HTR-8/SVneo (cell line): ENCODE measurements at regions not wholly inside any gene's neighbourhood (a gene's known extent, or its start where the extent isn't known, plus 50 kb on each side); places are given as distances from the start of the nearest gene placed in this dataset.
"Not testable (repeated sequence)": the region's sequence is repeated elsewhere in the genome, so short reads cannot be mapped to it uniquely, and the experiment has no call there.

Source experiments
- DNase-seq: peaks from one replicate; pipeline ENCODE4 v3.0.0; 2011; ENCODE audit warnings: low spot score, mixed read lengths; ENCODE audit not compliant: insufficient read length
- FAIRE-seq: peaks from 2 replicates; lab custom pipeline; 2011; peaks lifted over from hg19 to GRCh38; lab: Jason Lieb, UNC

DNA sequence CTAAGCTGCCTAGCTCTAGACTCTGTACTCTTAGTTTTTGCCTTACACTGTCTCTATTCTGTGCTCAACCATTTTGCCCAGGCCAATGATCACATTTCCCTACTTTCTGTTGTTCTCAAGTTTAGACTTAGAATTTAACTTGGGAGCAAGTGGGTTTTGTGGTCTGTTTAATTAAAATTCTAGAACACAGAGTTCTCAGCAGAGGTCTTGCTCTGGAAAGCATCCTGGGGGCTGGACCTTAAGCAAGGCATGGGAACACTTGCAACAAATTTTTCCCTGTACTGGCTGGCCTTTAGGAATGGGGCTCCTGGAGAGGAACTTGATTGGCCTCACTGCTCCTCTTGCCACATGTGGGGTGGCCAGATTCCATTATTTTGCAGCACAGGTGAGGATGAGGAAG, 236.3 kb upstream of the LRTM1 start:
- FAIRE-seq (no peak), DNase-seq (no peak)

DNA sequence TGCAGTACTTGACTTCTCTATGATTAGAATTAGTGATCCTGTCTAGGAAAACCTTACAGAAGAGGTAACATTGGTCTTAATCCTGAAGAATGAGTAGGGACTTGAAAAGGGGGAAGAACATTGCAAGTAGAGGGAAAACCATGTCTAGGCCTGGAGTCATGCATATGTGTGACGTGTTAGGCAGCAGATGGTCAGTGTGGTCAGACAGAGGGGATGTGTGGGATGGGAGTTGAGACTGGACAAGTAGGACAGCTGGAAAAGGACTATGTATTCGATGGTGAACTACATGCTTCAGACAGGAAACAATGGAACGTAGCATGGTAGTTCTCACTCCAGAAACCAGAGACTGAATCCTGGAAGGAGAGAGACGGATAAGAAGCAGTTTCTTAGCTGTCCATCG, 235.6 kb upstream of the LRTM1 start:
- DNase-seq = no peak
- peak; percentile 58 for FAIRE-seq

DNA sequence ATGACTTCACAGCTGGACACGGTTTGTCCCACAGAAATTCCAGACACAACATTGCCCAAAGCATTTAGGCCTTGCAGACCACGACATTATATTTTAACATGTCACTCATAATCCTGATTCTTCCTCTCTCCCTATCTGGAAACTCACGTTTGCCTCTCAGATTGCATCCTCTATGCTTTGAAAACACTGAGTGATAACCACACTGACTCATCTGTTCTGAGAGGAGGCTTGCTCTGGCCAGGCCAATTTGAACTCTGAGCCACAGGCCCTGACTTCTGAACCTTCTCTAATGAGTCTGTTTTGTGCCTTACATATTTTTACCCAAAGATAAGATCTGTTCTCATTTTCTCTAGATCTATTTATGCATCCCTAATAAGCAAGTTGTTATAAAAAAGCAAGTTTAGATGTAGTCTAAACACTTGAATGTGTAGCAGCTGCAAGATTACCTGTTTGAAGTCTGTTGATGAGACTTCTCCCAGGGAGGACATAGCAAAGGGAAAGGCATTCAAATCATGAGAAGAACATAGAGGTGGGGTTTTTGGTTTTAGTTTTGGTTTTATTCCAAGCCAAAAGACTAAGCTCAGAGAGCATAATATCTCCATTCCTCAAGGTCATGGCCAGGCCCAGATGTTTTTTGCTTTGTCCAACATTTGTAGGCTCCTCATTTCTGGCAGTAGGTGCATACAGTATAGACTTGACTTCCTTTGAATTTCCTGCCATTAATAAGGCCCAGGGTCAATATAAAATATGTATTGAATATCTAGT, 234.4 kb upstream of the LRTM1 start:
- DNase-seq (no peak), FAIRE-seq (peak; percentile 86)

DNA sequence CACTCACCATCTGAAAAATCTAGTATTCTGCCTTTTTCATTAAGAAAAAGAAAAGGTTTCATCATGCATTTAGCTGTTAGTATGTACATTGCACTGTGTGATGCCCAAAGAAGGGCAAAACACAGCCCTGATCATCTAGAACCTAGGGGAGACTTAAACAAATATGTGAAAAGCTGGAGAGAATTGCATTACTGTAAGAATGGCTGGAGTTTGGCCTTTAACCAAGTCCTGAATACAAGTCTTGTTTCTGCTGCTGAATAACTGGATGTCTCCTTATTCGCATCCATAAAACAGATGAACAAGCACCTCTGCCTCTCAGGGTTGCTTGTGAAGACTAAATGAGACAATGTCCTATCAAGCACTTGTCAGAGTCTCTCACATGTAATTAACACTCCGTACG, 233.4 kb upstream of the LRTM1 start:
- DNase-seq = no peak
- no peak for FAIRE-seq

GRCh38 chr3:55160241-55160983, 232.6 kb upstream of the LRTM1 start:
- peak; percentile 78 for DNase-seq
- peak; percentile 95 for FAIRE-seq

DNA sequence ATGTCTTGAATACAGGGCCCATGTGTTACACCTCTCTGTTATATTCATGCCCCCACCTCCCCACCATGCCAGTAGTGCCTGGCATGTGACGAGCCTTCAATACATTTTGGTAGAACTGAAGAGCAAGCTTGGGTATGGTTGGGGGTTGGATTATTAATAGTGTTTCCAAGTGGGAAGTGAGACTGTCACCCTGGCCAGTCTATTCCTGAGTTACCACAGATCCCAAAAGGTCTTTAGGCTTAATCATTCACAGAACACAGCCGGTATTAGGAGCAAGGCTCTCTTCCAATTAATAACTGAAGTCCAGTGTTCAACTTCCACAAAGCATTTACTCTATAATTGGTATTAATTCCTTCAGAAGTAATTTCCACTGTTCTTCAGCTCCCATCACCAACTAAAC, 231.9 kb upstream of the LRTM1 start:
- DNase-seq = no peak
- no peak for FAIRE-seq

DNA sequence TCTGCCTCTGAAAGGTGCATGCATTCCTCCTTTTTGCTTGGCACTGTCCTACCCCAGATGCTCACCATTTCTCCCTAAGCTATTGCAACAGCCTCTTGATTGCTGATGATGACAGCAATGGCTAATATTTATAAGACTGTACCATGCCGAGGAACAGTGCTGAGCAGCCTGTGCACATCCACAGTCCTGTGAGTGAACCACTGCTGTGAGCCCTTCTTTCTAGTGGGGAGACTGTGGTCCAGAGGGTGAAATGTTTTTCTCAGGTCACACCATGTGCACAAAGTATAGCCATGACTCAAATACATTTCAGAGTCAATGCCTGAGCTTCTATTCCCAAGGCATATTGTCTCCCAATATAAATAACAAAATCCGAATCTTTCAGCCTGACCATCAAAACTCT, 231.2 kb upstream of the LRTM1 start:
- FAIRE-seq (no peak), DNase-seq (no peak)

DNA sequence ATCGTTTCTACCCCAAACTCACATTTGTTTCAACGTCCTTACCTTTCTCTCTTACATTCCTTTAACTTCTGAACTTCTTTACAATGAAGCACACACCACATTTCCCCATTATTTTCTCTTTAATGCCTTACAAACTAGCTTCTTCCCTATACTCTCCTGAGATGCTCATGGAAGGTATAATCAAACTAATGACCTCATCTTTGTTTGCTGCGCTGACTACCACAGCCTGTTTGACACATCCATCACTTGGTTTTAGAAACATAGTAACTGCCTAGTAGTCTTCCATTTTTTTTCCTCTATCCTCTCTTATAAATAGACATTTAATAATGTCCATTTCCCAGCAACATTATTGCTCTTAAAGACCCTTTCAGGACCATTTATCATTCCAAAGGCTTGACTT, 230.5 kb upstream of the LRTM1 start:
- no peak for FAIRE-seq
- no peak for DNase-seq

DNA sequence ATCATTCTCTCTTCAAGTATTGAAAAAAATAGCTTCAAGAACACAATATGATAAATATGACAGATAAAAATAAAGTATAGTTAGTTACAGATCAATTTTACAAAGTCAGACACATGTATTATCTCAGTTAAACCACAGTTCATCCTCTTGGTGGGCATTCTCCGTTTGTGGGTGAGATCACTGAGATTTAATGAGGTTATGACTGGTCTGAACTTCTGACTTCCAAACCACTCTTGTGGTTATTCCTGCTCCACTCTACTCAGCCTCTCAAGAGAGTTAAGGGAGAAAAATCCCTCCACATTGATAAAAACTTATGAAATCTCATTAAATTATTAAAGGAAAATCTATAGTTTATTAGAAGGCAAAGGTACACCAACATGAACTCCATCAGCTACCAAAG, 229.9 kb upstream of the LRTM1 start:
- DNase-seq (no peak), FAIRE-seq (no peak)

- DNase-seq (no peak), FAIRE-seq (no peak)
These were observed 229.2 kb upstream of the LRTM1 start for GRCh38 chr3:55156851-55157650.

GRCh38 chr3:55147856-55148720, 220.2 kb upstream of the LRTM1 start:
- no peak for DNase-seq
- no peak for FAIRE-seq

DNA sequence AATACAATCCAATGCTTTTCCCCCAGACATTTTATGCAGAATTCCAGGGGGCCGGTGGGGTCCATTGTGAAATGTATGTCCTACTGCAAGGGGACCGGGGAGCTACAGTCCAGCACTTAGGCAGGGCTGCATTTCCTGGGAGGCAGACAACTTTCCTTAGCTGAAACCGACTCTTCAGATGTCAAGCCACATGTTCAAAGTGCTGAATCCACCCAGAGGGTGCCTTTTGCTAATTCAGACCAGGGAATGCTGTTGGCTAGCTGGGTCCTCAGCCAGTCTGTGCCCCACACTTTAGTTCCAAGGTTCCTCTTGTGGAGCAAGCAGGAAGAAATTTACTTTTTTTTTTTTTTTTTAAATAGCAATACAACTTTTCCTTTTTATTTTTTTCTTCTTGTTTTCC, 219.5 kb upstream of the LRTM1 start:
- DNase-seq (no peak), FAIRE-seq (no peak)

- no peak for FAIRE-seq
- DNase-seq = no peak
These were observed 218.4 kb upstream of the LRTM1 start for GRCh38 chr3:55146216-55146615.

DNA sequence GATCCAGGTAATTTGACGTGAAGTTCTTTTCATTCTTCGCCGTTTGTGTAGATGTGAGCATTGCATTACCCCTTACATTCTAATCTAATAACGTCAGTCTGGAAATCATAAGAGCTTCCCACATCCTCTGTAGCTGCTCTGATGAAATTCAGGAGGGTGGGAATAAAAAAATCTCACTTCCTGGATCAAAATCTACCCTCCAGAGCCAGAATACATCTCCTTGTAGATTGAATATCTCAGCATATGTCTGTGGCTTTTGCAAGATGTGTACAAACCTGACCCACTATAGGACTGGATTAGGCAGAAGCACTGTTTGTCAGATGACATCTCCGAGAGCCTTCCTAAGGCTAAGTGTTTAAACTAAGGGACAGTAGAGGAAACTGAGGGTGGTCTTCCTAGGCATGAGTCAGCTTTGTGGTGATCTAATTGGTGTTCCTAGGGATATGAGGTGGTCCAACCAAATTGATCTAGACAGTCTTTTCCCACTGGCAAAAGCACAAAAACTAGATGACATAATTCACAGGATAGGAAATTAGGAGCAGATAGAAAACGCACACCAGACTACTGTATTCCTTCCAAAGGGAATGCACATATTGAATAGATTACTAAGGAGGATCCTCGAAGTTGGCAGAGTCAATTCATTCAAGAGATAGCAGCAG, 216.3 kb upstream of the LRTM1 start:
- DNase-seq (peak; percentile 34), FAIRE-seq (no peak)

GRCh38 chr3:55143336-55143735, 215.5 kb upstream of the LRTM1 start:
- FAIRE-seq (no peak), DNase-seq (no peak)

- FAIRE-seq = not testable (repeated sequence)
These were observed 208.4 kb upstream of the LRTM1 start for GRCh38 chr3:55136291-55136690.

DNA sequence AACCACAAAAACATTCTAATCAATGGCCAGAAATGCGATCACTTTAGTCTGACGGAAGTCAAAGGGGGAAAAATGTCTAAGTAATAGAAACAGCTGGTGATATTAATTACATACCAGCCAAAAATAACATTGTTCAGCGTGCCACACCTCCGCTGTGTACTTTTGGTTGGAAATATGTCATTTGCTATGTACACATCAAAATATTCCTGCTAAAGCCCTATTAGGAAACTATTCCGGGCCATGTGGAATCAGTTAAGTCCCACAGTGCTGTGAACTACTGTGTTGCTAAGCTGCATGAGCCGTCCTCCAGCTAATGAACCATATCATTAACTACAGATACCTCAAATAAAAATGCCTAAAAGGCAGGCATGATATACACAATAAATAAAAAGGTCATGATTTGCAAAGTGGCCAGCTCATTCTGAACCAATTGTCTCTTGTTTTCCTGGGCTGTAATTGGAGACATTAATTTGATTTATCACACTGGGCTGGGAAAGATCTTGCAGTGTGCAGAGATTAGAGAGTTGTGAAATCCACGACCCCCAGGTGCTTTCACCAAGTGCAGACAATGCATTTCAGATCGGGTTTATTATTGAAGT, 200.5 kb upstream of the LRTM1 start:
- DNase-seq = peak; percentile 37
- FAIRE-seq = peak; percentile 42

More at GRCh38 chr3:55136291-55136690, 208.4 kb upstream of the LRTM1 start:
- DNase-seq = not testable (repeated sequence)

- FAIRE-seq = no peak
- DNase-seq = no peak
These were observed 199.7 kb upstream of the LRTM1 start for GRCh38 chr3:55127565-55127964.

- DNase-seq (no peak), FAIRE-seq (no peak)
These were observed 196.5 kb upstream of the LRTM1 start for GRCh38 chr3:55124371-55124770.
